Heart left ventricle (tissue), 13 donors: ENCODE measurements at regions not wholly inside any gene's neighbourhood (a gene's known extent, or its start where the extent isn't known, plus 50 kb on each side); places are given as distances from the start of the nearest gene placed in this dataset.

ENCODE experiments used
- POLR2A ChIP-seq, 2 donors: fragments of 450-650 bp; IDR thresholded peaks; one replicate each; pipeline ENCODE4 v1.6.1; 2017; ENCODE audit warnings: antibody characterized with exemption in 2 of 2, mild to moderate bottlenecking in 2 of 2, moderate library complexity in 2 of 2
- TF ChIP-seq, protein P1 (sequence below), 12 donors: fragments of 200-600 bp; sonication (generic) in 4 of 12; IDR thresholded peaks; one replicate each; pipeline versions ENCODE4 v1.5.0 to v1.8.0; 2018 to 2022; ENCODE audit warnings: antibody characterized with exemption in 12 of 12, mild to moderate bottlenecking in 5 of 12
- donor health status: ischemic (EF 13 %, LVEDD 7.1; RV severe dilation, severe dysfunction).
- donor health status: DM: no; HTN: yes; CAD: no.
- donor health status: DM: no; HTN: no; CAD: no.
- donor health status: ischemic (EF 25% LVEDD 6.9; RV normal size, moderate dysfunction).
- donor health status: ischemic (EF 25% LVEDD 5.7; RV mildly dilated, moderate dysfunction).
- donor health status: ischemic (EF 35%, LVEDD 5.7; RV mildly dilated, moderate dysfunction).
- donor health status: nonischemic (EF 11% LVEDD 7.7; RV severe dilation, severe dysfunction).
- donor health status: DM: yes; HTN: yes; CAD: no.
- donor health status: PGD.
- donor health status: ischemic (EF 29% LVEDD 5.4; RV normal size, mild dysfunction).
- donor health status: nonischemic (EF 23%, LVEDD 6.1; RV moderate dilation, normal function).

DNA sequence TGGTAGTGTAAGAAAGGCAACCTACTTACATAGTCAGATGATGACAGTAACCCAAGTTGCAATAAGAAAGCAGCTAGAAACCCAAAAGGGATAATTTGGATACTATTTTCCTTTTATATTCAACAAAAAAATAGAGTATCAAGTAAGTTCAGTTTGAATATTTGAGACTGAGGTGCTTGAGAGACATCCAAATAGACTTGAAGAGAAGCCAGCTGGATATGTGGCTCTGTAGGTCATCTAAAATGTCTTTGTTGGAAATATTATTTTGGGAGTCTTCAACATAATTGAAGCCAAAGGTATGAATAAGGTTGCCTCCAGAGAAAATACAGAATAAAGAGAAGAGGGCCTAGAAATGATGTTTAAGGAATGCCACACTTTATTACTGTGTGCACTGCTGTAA is 438.2 kb upstream of the DIAPH2 start:
- TF ChIP-seq, protein P1, sequence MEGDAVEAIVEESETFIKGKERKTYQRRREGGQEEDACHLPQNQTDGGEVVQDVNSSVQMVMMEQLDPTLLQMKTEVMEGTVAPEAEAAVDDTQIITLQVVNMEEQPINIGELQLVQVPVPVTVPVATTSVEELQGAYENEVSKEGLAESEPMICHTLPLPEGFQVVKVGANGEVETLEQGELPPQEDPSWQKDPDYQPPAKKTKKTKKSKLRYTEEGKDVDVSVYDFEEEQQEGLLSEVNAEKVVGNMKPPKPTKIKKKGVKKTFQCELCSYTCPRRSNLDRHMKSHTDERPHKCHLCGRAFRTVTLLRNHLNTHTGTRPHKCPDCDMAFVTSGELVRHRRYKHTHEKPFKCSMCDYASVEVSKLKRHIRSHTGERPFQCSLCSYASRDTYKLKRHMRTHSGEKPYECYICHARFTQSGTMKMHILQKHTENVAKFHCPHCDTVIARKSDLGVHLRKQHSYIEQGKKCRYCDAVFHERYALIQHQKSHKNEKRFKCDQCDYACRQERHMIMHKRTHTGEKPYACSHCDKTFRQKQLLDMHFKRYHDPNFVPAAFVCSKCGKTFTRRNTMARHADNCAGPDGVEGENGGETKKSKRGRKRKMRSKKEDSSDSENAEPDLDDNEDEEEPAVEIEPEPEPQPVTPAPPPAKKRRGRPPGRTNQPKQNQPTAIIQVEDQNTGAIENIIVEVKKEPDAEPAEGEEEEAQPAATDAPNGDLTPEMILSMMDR (IDR thresholded peaks at IDR 0.05) = no peak
- TF ChIP-seq POLR2A (IDR thresholded peaks at IDR 0.05) = no peak
